Eye (tissue), 1 donor: ENCODE measurements at regions not wholly inside any gene's neighbourhood (a gene's known extent, or its start where the extent isn't known, plus 50 kb on each side); places are given as distances from the start of the nearest gene placed in this dataset.
"Not testable (repeated sequence)": the region's sequence is repeated elsewhere in the genome, so short reads cannot be mapped to it uniquely, and the experiment has no call there.

Experiments used
- DNase-seq: peaks from one replicate; pipeline ENCODE4 v3.0.0-alpha.2; 2015

- DNase-seq, result no peak
These were observed 54.6 kb downstream of the DKK1 start for GRCh38 chr10:52368725-52369124.

- not testable (repeated sequence) for DNase-seq
These were observed 60.1 kb downstream of the DKK1 start for GRCh38 chr10:52374207-52374606.

GRCh38 chr10:52376694-52377354 lies 62.7 kb downstream of the DKK1 start:
- no peak for DNase-seq

GRCh38 chr10:52378124-52378523 lies 64.0 kb downstream of the DKK1 start:
- no peak for DNase-seq

GRCh38 chr10:52379287-52379686 lies 65.2 kb downstream of the DKK1 start:
- no peak for DNase-seq

- DNase-seq, result no peak
These were observed 69.0 kb downstream of the DKK1 start for GRCh38 chr10:52383088-52383487.

GRCh38 chr10:52387744-52388143 lies 73.7 kb downstream of the DKK1 start:
- no peak for DNase-seq

GRCh38 chr10:52390388-52390787 lies 76.3 kb downstream of the DKK1 start:
- DNase-seq, result no peak

- DNase-seq, result no peak
These were observed 78.0 kb downstream of the DKK1 start for GRCh38 chr10:52391927-52392602.

- no peak for DNase-seq
These were observed 80.2 kb downstream of the DKK1 start for GRCh38 chr10:52394246-52394645.

GRCh38 chr10:52400562-52400961 lies 86.5 kb downstream of the DKK1 start:
- no peak for DNase-seq

- not testable (repeated sequence) for DNase-seq
These were observed 89.7 kb downstream of the DKK1 start for GRCh38 chr10:52403801-52404200.

- no peak for DNase-seq
These were observed 95.1 kb downstream of the DKK1 start for GRCh38 chr10:52409195-52409594.

- no peak for DNase-seq
These were observed 95.8 kb downstream of the DKK1 start for GRCh38 chr10:52409928-52410327.

GRCh38 chr10:52410916-52411315 lies 96.8 kb downstream of the DKK1 start:
- no peak for DNase-seq

GRCh38 chr10:52419281-52419680 lies 105.2 kb downstream of the DKK1 start:
- DNase-seq, result no peak

GRCh38 chr10:52420656-52421055 lies 106.6 kb downstream of the DKK1 start:
- no peak for DNase-seq

- DNase-seq, result no peak
These were observed 109.3 kb downstream of the DKK1 start for GRCh38 chr10:52423369-52423768.

- DNase-seq, result no peak
These were observed 110.3 kb downstream of the DKK1 start for GRCh38 chr10:52424341-52424740.

- no peak for DNase-seq
These were observed 120.7 kb downstream of the DKK1 start for GRCh38 chr10:52434734-52435133.

GRCh38 chr10:52436664-52437063 lies 122.6 kb downstream of the DKK1 start:
- DNase-seq, result no peak

- no peak for DNase-seq
These were observed 123.1 kb downstream of the DKK1 start for GRCh38 chr10:52437205-52437646.

- no peak for DNase-seq
These were observed 124.0 kb downstream of the DKK1 start for GRCh38 chr10:52438119-52438518.

- DNase-seq, result no peak
These were observed 126.7 kb downstream of the DKK1 start for GRCh38 chr10:52440612-52441285.
